GM23338 (cell line): ENCODE measurements at regions not wholly inside any gene's neighbourhood (a gene's known extent, or its start where the extent isn't known, plus 50 kb on each side); places are given as distances from the start of the nearest gene placed in this dataset.

ENCODE experiments used
- ATAC-seq: fragments of 200-7000 bp; cut with Tn5 transposase; 3 replicates; pipeline ENCODE4 v1.9.1; 2020
- DNase-seq: peaks from one replicate; pipeline ENCODE4 v3.0.0-alpha.2; 2015; ENCODE audit warnings: low spot score
- H2AFZ ChIP-seq: fragments of 200-600 bp; sonication (generic); 2 replicates; pipeline ENCODE4 v1.8.0; 2016; ENCODE audit warnings: antibody characterized with exemption, mild to moderate bottlenecking, moderate library complexity
- H3F3A ChIP-seq: fragments of 200-600 bp; sonication (generic); replicated peaks from 2 replicates; pipeline ENCODE4 v1.8.0; 2017; ENCODE audit warnings: antibody characterized with exemption, mixed run types, low read depth
- H3K27ac ChIP-seq: fragments of 200-600 bp; sonication (generic); 2 replicates; pipeline ENCODE4 v1.6.1; 2016; ENCODE audit warnings: low read depth
- H3K27me3 ChIP-seq: fragments of 200-600 bp; sonication (generic); 2 replicates; pipeline ENCODE4 v1.8.0; 2016; ENCODE audit warnings: mild to moderate bottlenecking, mixed run types, moderate library complexity; ENCODE audit not compliant: insufficient read depth
- H3K36me3 ChIP-seq: fragments of 200-600 bp; sonication (generic); 2 replicates; pipeline ENCODE4 v1.8.0; 2016; ENCODE audit warnings: mild to moderate bottlenecking; ENCODE audit not compliant: insufficient read depth
- H3K4me1 ChIP-seq: fragments of 200-600 bp; sonication (generic); 2 replicates; pipeline ENCODE4 v1.8.0; 2016; ENCODE audit warnings: mild to moderate bottlenecking, moderate library complexity; ENCODE audit not compliant: insufficient read depth
- H3K4me2 ChIP-seq: fragments of 200-600 bp; sonication (generic); 2 replicates; pipeline ENCODE4 v1.7.1; 2017; ENCODE audit warnings: mixed run types
- H3K4me3 ChIP-seq: fragments of 200-600 bp; sonication (generic); 2 replicates; pipeline ENCODE4 v1.6.1; 2016; ENCODE audit warnings: mixed run types
- H3K79me2 ChIP-seq: fragments of 200-600 bp; sonication (generic); replicated peaks from 2 replicates; pipeline ENCODE4 v1.8.0; 2017; ENCODE audit warnings: mild to moderate bottlenecking; ENCODE audit not compliant: insufficient read depth
- H3K9me2 ChIP-seq: fragments of 200-600 bp; sonication (generic); 2 replicates; pipeline ENCODE4 v1.8.0; 2017; ENCODE audit not compliant: insufficient read depth
- H4K20me1 ChIP-seq: fragments of 200-600 bp; sonication (generic); replicated peaks from 2 replicates; pipeline ENCODE4 v1.8.0; 2017; ENCODE audit warnings: mild to moderate bottlenecking; ENCODE audit not compliant: insufficient read depth
- H3K27ac Mint-ChIP-seq: 2 replicates; pipeline ENCODE4 v1.8.0; 2020; ENCODE audit warnings: inconsistent platforms, mild to moderate bottlenecking, moderate library complexity, mixed read lengths
- H3K27me3 Mint-ChIP-seq: 3 replicates; pipeline ENCODE4 v1.8.0; 2022; ENCODE audit warnings: low read depth, mild to moderate bottlenecking, moderate library complexity, mixed read lengths, inconsistent platforms; ENCODE audit not compliant: insufficient read depth, poor library complexity
- H3K36me3 Mint-ChIP-seq: 3 replicates; pipeline ENCODE4 v1.8.0; 2021; ENCODE audit warnings: low read depth, mild to moderate bottlenecking, inconsistent platforms, moderate library complexity, mixed read lengths
- H3K4me1 Mint-ChIP-seq: 3 replicates; pipeline ENCODE4 v1.8.0; 2020; ENCODE audit warnings: mild to moderate bottlenecking, inconsistent platforms, mixed read lengths
- H3K4me3 Mint-ChIP-seq: 3 replicates; pipeline ENCODE4 v1.8.0; 2021; ENCODE audit warnings: moderate library complexity, mild to moderate bottlenecking, inconsistent platforms, mixed read lengths
- H3K9me3 Mint-ChIP-seq: 3 replicates; pipeline ENCODE4 v1.8.0; 2020; ENCODE audit warnings: moderate library complexity, mild to moderate bottlenecking, inconsistent platforms, mixed read lengths
- JUNB ChIP-seq: IDR thresholded peaks from one replicate; pipeline ENCODE4 v1.6.1; 2016; ENCODE audit warnings: antibody characterized with exemption; ENCODE audit not compliant: unreplicated experiment
- ZNF114 ChIP-seq: fragments of 250-450 bp; sonication (Bioruptor Pico); IDR thresholded peaks from 2 replicates; pipeline ENCODE4 v1.5.0; 2020; ENCODE audit warnings: mild to moderate bottlenecking, moderate library complexity
- TF ChIP-seq, protein P1 (sequence below): IDR thresholded peaks from one replicate; pipeline ENCODE4 v1.6.1; 2018; ENCODE audit warnings: antibody characterized with exemption; ENCODE audit not compliant: unreplicated experiment

DNA sequence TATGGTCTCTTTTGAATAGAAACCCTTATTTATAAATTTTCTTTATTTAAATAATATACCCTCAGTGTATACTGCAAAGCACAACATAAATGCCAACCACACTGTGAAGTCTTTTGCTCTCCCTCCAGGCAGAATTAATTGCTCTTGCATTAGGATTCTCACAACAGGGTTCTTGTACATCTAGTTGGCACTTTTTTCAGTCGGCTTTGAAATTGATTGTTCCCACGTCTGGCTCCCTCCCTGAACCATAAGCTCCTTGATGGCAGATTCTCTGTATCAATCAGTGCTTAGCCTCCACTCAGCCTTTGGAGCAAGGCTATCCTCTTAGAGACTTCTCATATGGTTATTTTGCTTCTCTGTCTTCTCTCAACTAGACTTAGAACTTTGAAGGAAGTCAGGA is 288.0 kb upstream of the POU3F2 start (continued):
- no peak for TF ChIP-seq ZNF114 (CRISPR knock-in tag)
- TF ChIP-seq, protein P1, sequence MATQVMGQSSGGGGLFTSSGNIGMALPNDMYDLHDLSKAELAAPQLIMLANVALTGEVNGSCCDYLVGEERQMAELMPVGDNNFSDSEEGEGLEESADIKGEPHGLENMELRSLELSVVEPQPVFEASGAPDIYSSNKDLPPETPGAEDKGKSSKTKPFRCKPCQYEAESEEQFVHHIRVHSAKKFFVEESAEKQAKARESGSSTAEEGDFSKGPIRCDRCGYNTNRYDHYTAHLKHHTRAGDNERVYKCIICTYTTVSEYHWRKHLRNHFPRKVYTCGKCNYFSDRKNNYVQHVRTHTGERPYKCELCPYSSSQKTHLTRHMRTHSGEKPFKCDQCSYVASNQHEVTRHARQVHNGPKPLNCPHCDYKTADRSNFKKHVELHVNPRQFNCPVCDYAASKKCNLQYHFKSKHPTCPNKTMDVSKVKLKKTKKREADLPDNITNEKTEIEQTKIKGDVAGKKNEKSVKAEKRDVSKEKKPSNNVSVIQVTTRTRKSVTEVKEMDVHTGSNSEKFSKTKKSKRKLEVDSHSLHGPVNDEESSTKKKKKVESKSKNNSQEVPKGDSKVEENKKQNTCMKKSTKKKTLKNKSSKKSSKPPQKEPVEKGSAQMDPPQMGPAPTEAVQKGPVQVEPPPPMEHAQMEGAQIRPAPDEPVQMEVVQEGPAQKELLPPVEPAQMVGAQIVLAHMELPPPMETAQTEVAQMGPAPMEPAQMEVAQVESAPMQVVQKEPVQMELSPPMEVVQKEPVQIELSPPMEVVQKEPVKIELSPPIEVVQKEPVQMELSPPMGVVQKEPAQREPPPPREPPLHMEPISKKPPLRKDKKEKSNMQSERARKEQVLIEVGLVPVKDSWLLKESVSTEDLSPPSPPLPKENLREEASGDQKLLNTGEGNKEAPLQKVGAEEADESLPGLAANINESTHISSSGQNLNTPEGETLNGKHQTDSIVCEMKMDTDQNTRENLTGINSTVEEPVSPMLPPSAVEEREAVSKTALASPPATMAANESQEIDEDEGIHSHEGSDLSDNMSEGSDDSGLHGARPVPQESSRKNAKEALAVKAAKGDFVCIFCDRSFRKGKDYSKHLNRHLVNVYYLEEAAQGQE = no peak

- Histone ChIP-seq H2AFZ (peak overlapping the region; percentile 74), H3K27me3 (no peaks in the 10 kb centered on the region), H3K9me2 (no peaks in the 10 kb centered on the region), H3F3A (no peaks in the 10 kb centered on the region), H3K79me2 (no peaks in the 10 kb centered on the region), H4K20me1 (no peaks in the 10 kb centered on the region), H3K36me3 (no peaks in the 10 kb centered on the region), H3K4me3 (no peak overlapping the region), H3K27ac (no peak overlapping the region), H3K4me2 (no peak overlapping the region), H3K4me1 (peaks cover 9% of the 10 kb centered on the region; the same call in 1 of the 2 replicates)
- peaks cover 9% of the 10 kb centered on the region for H3K4me1 Mint-ChIP-seq
- no peak for DNase-seq
- no peak for TF ChIP-seq JUNB
- H3K4me3 Mint-ChIP-seq = no peak overlapping the region
- H3K9me3 Mint-ChIP-seq = no peaks in the 10 kb centered on the region
- H3K36me3 Mint-ChIP-seq = no peaks in the 10 kb centered on the region
- ATAC-seq = peak; percentile 52
- H3K27me3 Mint-ChIP-seq = peaks cover 2% of the 10 kb centered on the region
- H3K27ac Mint-ChIP-seq = no peak overlapping the region
Measured at GRCh38 chr6:98547151-98547550, 287.2 kb upstream of the POU3F2 start.

DNA sequence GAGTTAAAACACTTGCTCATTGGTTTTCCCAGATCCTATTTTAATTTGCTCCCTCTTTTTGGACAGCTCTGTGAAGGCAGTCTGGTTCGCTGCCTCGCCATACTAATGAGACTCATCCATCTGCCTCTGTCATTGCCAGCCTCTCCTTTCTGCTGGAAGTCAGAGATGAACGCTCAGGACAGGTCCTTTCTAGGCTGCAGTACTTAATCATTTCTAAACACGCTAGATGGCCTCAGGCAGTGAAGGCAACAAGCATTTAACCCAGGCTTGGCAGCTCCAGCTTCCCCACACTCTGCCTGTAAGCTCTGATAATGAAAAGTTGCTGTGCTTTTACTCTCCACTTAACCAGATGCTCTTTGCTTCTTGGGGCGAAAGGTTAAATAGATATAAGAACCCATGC is 286.7 kb upstream of the POU3F2 start:
- Mint-ChIP-seq H3K27ac (no peak overlapping the region), H3K4me1 (peaks cover 7% of the 10 kb centered on the region; the same call in 2 of the 3 replicates), H3K4me3 (no peak overlapping the region), H3K27me3 (peaks cover 2% of the 10 kb centered on the region), H3K9me3 (no peaks in the 10 kb centered on the region), H3K36me3 (no peaks in the 10 kb centered on the region)
- H3K27ac ChIP-seq = no peak overlapping the region
- H3K4me3 ChIP-seq = no peak overlapping the region
- no peaks in the 10 kb centered on the region for H3K79me2 ChIP-seq
- peak; percentile 27; the same call in 2 of the 3 replicates for ATAC-seq
- H3F3A ChIP-seq = no peaks in the 10 kb centered on the region
- peak overlapping the region; percentile 74 for H2AFZ ChIP-seq
- H4K20me1 ChIP-seq = no peaks in the 10 kb centered on the region
- H3K4me1 ChIP-seq = peaks cover 4% of the 10 kb centered on the region; the same call in 1 of the 2 replicates
- no peaks in the 10 kb centered on the region for H3K27me3 ChIP-seq
- TF ChIP-seq, protein P1 = no peak
- H3K9me2 ChIP-seq = no peaks in the 10 kb centered on the region
- no peak overlapping the region for H3K4me2 ChIP-seq
- no peak for DNase-seq
- H3K36me3 ChIP-seq = no peaks in the 10 kb centered on the region
